ENCODE measurements at regions not wholly inside any gene's neighbourhood (a gene's known extent, or its start where the extent isn't known, plus 50 kb on each side); places are given as distances from the start of the nearest gene placed in this dataset.
"Not testable (repeated sequence)": the region's sequence is repeated elsewhere in the genome, so short reads cannot be mapped to it uniquely, and the experiment has no call there.

DNA sequence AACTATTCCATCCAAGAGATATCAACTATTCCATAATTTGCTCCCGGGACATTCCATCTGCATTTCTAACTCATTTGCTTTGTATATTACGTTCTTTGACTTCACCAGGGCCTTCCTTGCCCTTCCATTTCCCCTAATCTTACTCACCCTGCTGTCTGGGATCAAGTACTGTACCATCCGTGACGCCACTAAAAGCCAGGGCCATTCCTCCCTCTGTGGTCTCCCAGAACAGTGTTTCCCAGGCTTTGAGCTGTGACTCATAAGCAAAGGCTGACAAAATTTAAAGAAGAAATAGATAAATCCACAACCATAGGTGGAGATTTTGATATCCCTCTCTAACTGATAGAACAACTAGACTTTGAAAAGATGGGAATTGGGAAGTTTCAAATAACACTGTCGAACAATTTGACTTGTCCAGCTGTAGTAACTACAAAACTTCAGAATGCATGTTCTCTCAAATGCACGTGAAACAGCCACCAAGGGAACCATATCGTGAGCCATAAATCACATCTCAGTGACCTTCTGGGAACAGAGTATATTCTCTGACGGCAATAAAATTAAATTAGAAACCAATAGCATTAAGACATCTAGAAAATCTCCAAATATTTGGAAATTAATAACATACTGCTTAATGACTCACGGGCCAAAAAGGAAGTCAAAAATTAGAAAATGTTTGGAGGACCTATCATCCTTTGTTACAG, 501.0 kb downstream of the SETD4 start:
- no peak for DNase-seq

DNA sequence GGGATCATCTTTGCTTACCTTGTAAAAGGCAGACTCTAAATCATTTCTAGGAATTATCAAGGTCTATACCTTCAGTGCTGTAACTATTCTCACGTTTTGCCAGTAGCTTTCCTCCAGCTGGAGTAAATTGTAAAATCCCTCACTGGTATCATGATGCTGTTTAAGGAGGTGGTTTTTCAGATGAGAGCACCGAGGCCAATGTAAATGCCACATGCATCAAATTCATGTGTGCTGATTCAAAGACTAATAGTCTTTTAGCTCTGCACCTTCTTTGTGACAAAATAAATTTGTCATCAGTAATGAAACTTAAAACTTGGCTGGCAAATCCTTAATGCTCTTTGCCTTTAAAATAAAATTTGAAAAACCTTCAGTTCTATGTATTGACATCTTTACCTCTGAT, 503.8 kb downstream of the SETD4 start:
- DNase-seq, result no peak

DNA sequence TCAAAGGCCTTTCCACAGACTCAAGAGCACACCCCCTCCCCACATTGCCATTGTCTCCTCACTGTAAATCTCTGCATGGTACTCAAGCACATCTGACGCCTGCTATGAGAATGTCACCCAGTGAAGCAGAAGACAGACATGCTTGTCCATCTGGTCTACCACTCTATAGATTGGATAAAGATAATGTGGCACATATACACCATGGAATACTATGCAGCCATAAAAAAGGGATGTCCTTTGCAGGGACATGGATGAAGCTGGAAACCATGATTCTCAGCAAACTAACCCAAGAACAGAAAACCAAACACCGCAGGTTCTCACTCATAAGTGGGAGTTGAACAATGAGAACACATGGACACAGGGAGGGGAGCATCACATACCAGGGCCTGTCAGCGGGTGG, 503.4 kb upstream of the RUNX1 start:
- DNase-seq, result not testable (repeated sequence)

DNA sequence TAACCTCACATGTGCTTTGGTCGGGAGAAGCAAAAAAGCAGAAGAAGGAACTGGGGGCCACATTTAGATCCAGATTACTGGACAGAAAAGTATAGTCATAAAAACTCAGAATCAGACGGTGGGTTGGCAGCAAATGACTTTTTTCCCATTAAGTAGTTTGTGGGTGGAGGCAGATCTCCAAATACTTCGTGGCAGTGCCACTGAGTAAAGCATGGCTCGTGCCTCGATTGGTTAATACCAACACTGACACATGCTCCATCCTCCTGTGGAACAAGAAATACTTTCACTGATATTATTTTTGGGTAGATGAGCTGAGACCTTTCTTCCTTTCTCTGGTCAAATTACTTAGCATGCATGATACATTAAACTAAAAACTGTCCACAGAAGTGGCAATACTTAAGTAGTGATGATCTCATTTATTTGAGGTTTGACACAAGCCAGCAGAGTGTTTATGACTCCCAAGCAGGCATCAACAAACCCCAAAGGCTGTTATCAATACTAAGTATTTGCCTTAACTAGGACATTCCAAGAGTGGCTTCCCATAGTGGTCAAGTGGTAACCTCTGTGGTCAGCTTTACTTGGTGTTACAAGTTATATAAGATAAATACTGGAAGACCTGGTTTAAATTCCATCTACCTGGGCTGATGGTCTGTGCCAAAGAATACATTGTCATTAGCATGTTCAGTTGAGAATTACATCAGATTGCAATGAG, 500.0 kb upstream of the RUNX1 start:
- no peak for DNase-seq

DNA sequence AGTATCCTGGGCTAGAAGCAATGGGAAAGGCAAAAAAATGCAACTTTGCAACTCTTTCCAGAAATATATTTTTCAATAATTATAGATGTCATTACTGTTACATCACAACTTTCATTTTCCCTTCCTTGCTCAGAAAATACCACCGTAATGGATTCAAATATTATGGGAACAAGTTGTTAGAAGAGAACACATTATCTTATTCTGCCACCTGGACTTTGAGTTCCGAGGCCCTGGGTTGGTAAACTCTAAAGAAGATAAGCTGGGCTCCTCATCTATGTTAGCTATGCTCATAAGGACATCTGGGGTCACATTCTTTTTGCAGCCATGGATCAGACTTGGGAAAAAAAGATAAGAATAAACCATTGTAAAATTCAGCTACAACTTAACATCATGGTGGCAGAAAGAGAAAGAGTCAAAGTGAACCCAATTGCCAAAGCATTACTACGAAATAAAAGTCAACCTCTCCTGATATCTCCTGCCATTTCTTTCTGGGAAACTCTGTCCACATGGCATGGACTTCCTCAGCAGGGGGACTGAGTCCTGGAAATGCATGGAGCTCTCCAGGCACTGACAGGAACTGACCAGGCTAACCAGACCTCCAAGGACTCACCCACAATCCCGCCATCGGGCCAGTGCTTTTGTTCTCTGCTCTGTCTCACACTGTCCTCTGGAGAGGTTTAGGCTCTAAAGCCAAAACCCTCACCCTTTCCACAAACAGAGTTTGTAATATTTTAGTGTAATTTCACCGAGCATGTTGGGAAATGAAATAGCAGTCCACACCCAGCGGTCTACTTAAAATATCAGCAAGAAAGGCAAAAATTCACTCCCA, 499.1 kb upstream of the RUNX1 start:
- no peak for DNase-seq

DNA sequence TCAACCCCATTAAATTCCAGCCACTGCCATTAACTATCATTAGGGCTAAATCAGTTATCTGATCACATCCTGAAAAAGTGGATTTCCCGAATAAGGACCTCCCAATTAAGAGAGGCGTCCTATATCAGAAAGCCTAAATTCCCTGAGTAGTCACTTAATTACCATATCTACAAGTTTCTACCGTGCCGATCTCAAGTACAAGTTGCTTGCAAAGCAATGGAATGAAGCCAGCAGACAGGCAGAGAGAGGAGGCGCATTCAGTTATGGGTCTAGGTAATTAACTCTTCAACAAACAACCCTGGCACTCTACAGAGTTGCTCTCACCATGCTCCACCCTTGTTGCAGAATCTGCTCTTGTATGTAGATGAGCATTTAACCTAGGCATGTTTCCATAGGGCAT, 494.6 kb upstream of the RUNX1 start:
- DNase-seq, result no peak

DNA sequence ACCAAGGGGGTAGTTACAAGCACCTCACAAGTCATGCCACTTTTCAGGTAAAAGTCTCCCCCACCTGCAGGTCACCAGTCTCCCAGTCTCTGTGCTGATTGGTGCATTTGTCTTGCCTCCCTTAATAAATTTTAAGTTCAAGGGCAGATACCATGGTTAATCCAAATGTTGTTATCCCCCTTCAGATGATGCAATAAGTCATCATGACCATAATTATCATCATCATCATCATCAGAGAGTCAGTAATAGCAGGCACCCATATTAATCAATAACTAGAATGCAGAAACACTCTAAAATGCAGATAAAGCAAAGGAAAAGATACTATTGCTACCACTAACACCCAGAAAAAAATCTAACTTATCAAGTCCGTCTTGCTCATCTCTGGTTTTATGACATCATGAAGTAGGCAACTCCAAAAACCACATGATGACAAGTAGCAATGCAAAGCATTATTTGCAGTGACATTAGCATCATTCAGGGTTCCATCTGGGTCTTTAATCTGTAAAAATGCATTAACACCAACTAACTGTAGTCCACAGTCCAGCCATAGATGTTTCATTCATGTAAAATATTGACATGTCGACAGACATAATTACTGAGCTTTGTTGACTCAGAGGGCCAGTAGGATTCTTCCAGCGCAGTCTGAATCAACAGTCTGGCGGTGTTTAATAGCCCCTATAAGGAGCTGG, 492.0 kb upstream of the RUNX1 start:
- no peak for DNase-seq

DNA sequence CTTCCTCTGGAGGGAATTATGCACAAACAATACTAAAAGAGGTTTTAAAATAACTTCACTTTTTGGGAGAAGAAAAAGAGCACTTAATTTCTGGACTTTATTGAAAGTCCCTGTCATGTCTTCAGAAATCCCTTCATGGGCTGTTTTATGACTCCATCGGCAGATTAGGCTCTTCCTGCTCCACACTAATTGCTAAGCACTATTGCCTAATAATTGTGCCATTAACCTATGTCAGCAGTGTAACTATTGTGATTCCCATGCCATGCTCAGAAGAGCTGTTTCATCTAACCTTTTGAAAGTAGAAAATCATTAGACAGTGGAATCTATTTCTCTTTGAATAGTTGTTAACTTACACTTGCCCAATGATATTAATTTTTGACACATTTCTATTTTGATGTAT, 489.3 kb upstream of the RUNX1 start:
- DNase-seq, result no peak

DNA sequence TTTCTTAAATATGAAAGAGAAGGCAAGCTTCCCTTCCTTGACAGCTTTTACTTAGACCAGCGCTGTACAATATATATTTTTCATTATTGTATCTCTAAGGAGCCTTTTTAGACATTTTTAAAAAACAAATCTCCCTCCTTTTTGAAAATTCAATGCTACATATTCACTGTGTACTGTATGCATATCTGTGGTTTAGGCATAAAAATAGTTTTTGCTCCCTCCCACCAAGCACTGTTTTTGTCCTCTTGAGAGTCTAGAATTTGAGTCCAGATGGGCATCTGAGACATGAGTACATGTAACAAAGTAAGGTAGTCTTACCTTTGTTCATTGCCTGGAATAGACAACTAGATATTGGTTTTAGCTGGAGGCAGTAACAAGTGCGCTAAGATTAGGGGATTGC, 488.5 kb upstream of the RUNX1 start:
- DNase-seq, result no peak

DNA sequence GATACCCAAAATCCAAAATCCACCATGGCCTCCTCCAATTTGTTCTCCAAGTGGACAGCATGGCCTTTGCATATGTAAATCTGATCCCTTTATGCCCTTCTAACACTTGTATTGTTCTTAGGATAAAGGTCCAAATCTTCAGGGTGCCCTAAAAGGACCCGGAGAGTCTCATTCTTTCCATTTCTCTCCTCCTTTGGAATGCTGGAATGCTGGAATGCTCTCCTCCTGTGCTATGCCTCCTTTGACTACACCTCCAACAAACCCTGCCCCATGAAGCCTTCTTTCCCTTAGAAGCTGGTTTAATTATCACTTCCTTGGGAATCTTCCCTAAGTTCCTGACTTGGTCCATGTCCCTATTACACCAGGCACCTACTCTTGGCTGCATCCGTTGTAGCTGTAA, 484.8 kb upstream of the RUNX1 start:
- no peak for DNase-seq

DNA sequence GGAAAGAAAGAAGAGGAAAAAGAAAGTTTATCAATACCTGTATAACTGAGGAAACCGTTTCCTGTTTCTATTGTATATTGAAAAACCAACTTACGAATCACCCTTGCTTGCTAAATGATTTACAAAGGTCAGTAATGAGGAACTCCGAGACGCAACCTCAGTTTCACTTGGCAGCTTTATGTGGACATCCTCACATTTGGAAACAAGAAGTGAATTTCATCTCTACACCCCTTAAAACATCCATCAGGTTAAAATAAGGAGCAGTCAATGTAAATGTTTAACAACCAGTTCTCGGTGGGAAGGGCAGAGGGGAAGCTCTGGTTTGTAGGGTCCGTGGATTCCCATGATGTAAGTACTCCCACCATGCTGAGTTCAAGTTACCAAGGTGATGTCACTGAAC, 481.7 kb upstream of the RUNX1 start:
- no peak for DNase-seq

DNA sequence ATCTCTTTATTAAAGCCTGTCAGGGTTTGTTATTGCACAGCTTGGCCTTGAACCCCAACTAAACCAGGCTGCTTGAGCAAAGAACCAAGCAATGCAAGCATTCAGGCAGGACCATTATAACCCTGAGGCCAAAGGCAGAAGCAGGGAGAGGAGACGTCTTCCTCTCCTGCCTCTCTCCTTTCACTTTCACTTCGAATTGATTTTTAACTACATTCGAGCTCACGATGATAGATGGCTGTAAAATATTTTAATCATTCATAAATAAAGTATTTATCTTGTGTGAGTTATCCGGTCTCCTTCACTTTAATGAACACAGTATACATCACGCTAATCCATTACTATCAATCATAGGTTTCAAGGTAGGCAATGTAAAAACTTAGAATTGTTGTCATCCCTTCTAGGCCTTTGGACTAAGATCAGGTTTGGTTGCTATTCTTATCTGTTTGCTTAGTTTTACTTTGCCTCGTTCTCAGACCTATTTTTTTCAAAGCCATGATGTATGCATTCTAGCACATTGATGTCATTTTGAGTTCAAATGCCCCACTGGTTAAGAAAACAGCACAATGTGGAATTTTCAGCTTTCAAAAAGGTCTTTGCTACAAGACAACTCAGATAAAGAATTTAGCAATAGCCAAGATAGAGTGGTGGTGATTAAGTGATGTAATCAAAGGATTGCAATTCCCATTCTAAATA, 480.2 kb upstream of the RUNX1 start:
- peak; percentile 44 for DNase-seq

DNA sequence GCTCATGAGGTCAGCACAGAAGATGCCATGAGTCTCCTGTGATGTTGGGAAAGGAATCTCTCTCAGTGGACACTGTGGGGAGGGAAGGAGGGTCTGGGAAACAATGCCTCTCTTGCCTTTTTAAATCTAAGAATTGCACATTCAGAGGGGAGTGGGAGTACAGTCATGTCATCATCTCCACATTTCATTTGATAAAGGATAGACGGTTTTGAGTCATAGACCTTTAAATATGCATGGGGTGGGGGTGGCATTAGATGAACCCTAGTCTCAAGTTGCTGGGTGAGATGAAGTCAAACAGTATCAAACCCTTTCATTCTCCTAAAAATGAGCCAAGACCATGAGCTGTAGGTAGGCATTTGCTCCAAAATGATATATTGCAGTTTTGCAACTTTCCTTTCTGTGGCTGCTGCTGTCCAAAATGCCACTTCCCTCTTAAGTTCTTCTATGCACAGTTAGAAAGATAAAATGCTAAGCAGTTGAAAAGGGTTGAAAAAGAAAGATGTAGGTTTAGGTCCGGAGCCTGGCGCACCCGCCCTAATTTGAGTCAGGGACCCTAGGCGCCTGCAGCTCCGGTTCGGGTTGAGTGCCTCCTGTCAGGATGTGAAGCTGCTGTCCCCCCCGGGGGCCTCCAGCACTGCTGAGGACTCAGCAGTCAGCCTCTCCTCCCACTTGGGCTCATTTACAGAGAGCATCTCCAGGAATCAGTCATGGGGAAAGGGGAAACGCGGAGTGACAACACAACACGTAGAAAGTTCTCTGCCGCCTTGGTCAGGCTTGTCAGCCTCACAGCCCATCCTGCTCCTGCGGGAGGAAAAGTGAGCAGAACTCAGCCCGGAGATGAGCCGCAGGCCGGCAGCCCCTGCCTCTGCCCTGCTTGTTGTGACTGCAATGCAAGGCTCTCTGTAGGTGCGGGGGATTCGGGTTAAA, 479.3 kb upstream of the RUNX1 start:
- peak; percentile 59 for DNase-seq

DNA sequence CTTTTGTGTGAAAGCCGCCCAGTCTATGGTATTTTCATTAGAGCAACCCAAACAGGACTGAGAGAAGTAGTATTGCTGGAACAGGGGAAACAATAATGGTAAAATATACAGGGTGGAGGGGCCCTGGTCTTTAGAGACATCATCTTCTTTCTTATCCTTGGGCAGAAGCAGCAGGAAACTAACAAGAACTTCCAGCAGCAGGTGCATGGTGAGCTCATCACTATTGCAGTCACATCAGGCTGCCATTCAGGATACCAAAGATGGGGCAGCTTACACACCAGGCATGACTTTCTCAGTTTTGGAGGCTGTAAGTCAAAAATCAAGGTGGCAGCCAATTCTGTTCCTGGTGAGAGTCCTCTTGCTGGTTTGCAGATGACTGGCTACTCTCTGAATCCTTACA, 478.3 kb upstream of the RUNX1 start:
- no peak for DNase-seq

DNA sequence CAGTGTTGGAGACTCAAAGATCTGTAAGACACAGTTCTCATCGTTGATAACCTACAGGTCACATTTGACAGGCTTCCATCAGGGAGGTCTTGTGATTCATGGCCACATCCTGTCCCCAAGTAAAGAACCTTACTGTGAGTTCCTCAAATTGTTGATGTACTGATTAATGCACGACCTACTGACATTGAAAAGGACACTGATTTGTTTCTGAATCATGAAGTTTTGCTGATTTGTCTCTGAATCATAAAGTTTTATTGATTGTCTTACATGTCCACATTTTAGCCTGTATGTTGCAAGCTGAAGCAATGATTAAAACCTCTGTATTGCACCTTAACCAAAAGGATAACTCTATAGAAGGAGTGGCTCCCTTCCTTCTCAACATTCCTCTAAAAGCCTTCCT, 476.3 kb upstream of the RUNX1 start:
- DNase-seq, result peak; percentile 30

DNA sequence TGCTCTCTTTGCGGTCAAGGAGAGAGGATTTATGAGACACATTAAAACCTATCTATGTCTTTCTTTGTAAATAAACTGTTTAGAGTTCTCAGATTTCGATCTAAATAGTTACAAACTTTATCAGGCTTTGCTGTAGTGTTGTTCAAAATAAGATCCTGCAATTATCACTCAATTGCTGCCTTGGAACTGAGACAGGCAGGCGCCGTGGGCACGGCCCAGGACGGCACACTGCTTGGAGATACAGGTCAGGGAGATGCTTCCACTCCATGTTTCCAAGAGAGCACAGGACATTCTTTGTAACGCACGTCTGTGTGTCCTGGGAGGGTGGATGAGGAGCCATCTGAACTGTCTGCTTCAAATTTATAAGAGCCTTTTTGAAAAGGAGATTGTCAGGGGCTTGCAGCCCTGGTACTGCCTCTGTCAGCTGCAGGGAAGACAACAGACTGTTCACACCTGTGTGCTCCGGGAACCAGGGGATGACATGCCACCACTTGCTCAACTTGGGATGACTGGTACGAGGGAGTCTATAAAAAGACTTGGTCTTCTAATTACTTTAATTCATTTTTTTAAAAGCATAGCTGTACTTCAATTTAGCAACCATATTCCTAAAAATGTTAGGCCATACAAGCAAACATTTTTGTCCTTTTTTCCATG, 472.9 kb upstream of the RUNX1 start:
- no peak for DNase-seq

DNA sequence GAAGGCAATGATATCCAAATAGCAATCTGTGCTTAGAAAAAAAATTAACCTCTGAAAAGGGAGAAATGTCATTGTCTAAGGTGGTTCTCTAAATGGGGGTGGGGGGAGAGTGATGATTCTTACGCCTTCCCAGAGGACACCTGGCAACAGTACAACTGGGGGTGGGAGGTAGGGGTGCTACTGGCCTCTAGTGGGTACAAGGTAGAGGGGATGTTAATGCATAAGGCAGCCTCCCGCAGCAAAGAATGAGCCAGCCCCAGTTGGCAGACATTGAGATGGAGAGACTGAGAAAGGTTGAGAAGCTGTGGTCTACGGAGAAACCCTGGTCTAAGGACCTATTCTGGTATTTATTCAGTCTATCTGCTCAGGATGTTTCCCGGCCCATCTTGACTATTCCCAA, 472.2 kb upstream of the RUNX1 start:
- DNase-seq, result no peak

DNA sequence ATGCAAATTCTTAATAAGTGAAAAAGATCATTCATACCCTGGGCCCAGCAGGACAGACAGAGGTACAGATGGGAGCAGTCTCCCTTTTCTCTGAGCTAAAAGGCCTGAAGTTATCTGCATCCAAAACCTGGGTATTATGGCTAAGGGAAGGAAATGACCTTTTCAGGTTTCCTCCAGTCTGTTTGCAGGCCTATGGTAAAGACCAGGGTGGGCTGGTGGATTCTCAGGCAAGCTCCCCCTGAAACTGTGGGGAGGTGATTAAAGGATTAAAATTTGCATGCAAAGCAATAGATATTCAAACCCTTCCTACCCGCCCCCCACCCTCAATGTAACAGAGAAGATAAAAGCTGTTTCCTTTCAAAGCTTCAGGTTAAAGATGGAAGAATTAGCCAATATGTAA, 471.8 kb upstream of the RUNX1 start:
- DNase-seq, result no peak

DNA sequence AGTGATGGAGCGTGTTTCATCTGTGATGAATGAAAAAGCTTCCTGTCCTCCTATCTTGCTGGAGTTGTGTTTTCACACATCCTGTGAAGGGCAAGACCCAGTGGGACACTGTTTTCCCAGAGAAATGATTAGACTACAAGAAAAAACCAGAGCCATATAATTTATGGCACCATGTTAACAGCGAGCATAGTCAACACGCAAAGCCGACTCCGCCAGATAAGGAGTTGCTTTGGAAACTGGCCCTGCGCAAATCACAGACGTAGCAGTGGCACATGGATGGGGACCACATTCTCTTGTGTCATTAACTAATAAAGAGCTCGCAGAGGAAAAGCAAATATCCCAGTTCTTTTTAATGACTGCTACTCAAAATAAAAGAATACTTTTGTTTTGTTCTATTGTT, 471.2 kb upstream of the RUNX1 start:
- no peak for DNase-seq

DNA sequence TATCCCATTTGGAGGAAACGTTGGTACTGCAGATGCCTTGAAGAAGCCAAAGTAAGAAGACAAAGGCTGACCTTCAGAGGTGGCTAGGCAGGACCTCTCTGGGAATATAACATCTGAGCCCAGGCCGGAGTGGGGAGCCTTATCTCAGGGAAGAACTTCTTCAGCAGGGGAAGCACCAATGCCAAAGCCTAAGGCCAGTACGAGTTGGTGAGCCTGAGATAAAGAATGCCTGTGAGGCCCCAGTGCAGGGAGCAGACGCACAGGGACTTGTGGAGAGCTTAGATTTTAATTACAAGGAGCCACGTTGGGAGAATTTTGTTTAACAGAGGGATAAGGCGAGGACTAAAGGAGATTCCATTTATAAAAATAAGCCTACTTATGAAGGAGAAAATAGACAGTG, 468.8 kb upstream of the RUNX1 start:
- no peak for DNase-seq

DNA sequence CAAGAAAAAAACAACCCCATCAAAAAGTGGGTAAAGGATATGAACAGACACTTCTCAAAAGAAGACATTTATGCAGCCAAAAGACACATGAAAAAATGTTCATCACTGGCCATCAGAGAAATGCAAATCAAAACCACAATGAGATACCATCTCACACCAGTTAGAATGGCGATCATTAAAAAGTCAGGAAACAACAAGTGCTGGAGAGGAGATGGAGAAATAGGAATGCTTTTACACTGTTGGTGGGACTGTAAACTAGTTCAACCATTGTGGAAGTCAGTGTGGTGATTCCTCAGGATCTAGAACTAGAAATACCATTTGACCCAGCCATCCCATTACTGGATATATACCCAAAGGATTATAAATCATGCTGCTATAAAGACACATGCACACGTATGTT, 467.2 kb upstream of the RUNX1 start:
- not testable (repeated sequence) for DNase-seq
